ENCODE measurements at regions not wholly inside any gene's neighbourhood (a gene's known extent, or its start where the extent isn't known, plus 50 kb on each side); places are given as distances from the start of the nearest gene placed in this dataset.
"Not testable (repeated sequence)": the region's sequence is repeated elsewhere in the genome, so short reads cannot be mapped to it uniquely, and the experiment has no call there.

- DNase-seq = no peak
- intact Hi-C loops (cut with DNase I; ENCODE audit: low total_unique reads) = no loop called here
- Histone ChIP-seq H3K27me3 (no peaks in the 10 kb centered on the region), H3K27ac (no peak overlapping the region), H3K36me3 (no peaks in the 10 kb centered on the region), H3K4me3 (no peak overlapping the region), H3K9me3 (no peaks in the 10 kb centered on the region), H3K4me1 (no peaks in the 10 kb centered on the region)
- TF ChIP-seq CTCF (IDR thresholded peaks at IDR 0.05) = no peak
Observed at GRCh38 chr3:61464518-61465140, 96.7 kb upstream of the PTPRG start.

- intact Hi-C loops (cut with DNase I; ENCODE audit: low total_unique reads) = no loop called here
- TF ChIP-seq CTCF (IDR thresholded peaks at IDR 0.05) = no peak
- Histone ChIP-seq H3K9me3 (no peaks in the 10 kb centered on the region), H3K27ac (no peak overlapping the region), H3K4me3 (no peak overlapping the region), H3K4me1 (no peaks in the 10 kb centered on the region), H3K36me3 (no peaks in the 10 kb centered on the region), H3K27me3 (no peaks in the 10 kb centered on the region)
- no peak for DNase-seq
Observed at GRCh38 chr3:61466357-61466756, 95.0 kb upstream of the PTPRG start.

GRCh38 chr3:61483997-61484396, 77.4 kb upstream of the PTPRG start:
- TF ChIP-seq CTCF (IDR thresholded peaks at IDR 0.05) = no peak
- intact Hi-C loops (cut with DNase I; ENCODE audit: low total_unique reads) = no loop called here
- no peak overlapping the region for H3K4me3 ChIP-seq
- no peak overlapping the region for H3K27ac ChIP-seq
- H3K9me3 ChIP-seq = no peaks in the 10 kb centered on the region
- no peaks in the 10 kb centered on the region for H3K27me3 ChIP-seq
- H3K4me1 ChIP-seq = no peaks in the 10 kb centered on the region
- DNase-seq = no peak
- no peaks in the 10 kb centered on the region for H3K36me3 ChIP-seq

GRCh38 chr3:61493339-61493738, 68.0 kb upstream of the PTPRG start:
- intact Hi-C loops (cut with DNase I; ENCODE audit: low total_unique reads) = no loop called here
- no peaks in the 10 kb centered on the region for H3K9me3 ChIP-seq
- no peak for DNase-seq
- no peak overlapping the region for H3K27ac ChIP-seq
- H3K36me3 ChIP-seq = no peaks in the 10 kb centered on the region
- H3K4me3 ChIP-seq = no peak overlapping the region
- no peaks in the 10 kb centered on the region for H3K27me3 ChIP-seq
- no peak for TF ChIP-seq CTCF (IDR thresholded peaks at IDR 0.05)
- H3K4me1 ChIP-seq = no peaks in the 10 kb centered on the region

- H3K27me3 ChIP-seq; H3K4me1 ChIP-seq; DNase-seq; H3K36me3 ChIP-seq; H3K9me3 ChIP-seq; H3K27ac ChIP-seq; intact Hi-C loops (cut with DNase I; ENCODE audit: low total_unique reads); H3K4me3 ChIP-seq: not testable (repeated sequence)
Observed at GRCh38 chr3:61494309-61494708, 67.1 kb upstream of the PTPRG start.

GRCh38 chr3:61497463-61497862, 63.9 kb upstream of the PTPRG start:
- H3K27ac ChIP-seq = no peak overlapping the region
- H3K27me3 ChIP-seq = no peaks in the 10 kb centered on the region
- DNase-seq = no peak
- intact Hi-C loops (cut with DNase I; ENCODE audit: low total_unique reads) = no loop called here
- no peaks in the 10 kb centered on the region for H3K36me3 ChIP-seq
- H3K4me1 ChIP-seq = no peaks in the 10 kb centered on the region
- peaks cover 0 to 8% (median 0%) of the 10 kb centered on the region in 3 donors for H3K9me3 ChIP-seq
- TF ChIP-seq CTCF (IDR thresholded peaks at IDR 0.05) = no peak
- no peak overlapping the region for H3K4me3 ChIP-seq
